BJ (cell line): ENCODE measurements at regions not wholly inside any gene's neighbourhood (a gene's known extent, or its start where the extent isn't known, plus 50 kb on each side); places are given as distances from the start of the nearest gene placed in this dataset.

ENCODE experiments used
- CTCF ChIA-PET: fragments of 350-600 bp; formaldehyde crosslinking; extraction: SDS; loops from one replicate; lab custom pipeline; 2021; ENCODE audit warnings: antibody characterized with exemption, inconsistent platforms; lab: Yijun Ruan, JAX
- POLR2A ChIA-PET: fragments of 300-600 bp; sonication (Branson Sonifier 250); formaldehyde crosslinking; extraction: SDS; loops from one replicate; lab custom pipeline; 2021; ENCODE audit warnings: antibody characterized with exemption; lab: Charles Lee
- DNase-seq: peaks from one replicate; pipeline ENCODE4 v3.0.0-alpha.2; 2011; ENCODE audit warnings: low read depth
- H3K27me3 ChIP-seq: 2 replicates; pipeline ENCODE4 v1.6.0; 2011; ENCODE audit warnings: low read length; ENCODE audit not compliant: control insufficient read depth, insufficient read depth
- H3K36me3 ChIP-seq: 2 replicates; pipeline ENCODE4 v1.5.1; 2011; ENCODE audit warnings: low read length; ENCODE audit not compliant: control insufficient read depth, insufficient read depth
- H3K4me3 ChIP-seq: 2 replicates; pipeline ENCODE4 v1.5.1; 2011; ENCODE audit warnings: low read depth, mild to moderate bottlenecking, control low read depth, low read length
- TF ChIP-seq, protein P1 (sequence below): IDR thresholded peaks from 2 replicates; pipeline ENCODE4 v1.5.1; 2011; ENCODE audit warnings: low read depth, mild to moderate bottlenecking, control low read depth, inconsistent platforms, low read length, moderate library complexity; ENCODE audit not compliant: insufficient read depth

DNA sequence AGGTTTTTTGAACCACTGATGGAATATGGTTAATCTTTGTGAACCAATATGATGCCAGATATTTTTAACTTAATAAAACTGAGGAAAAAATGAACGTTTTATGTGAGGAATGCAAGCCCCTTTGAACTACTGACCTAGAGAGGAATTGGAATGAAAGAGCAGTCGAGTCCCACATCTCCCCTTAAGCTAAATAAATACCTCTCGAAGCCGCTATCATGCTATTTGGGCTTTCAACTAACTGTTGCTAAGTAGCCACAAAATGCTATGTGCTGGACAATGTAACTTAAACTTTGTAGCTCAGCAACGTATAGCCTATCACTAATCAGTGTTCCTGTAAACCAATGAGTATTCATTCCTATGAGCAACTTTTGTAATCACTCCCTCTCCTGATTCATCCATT, 1037.2 kb downstream of the SQOR start:
- TF ChIP-seq, protein P1, sequence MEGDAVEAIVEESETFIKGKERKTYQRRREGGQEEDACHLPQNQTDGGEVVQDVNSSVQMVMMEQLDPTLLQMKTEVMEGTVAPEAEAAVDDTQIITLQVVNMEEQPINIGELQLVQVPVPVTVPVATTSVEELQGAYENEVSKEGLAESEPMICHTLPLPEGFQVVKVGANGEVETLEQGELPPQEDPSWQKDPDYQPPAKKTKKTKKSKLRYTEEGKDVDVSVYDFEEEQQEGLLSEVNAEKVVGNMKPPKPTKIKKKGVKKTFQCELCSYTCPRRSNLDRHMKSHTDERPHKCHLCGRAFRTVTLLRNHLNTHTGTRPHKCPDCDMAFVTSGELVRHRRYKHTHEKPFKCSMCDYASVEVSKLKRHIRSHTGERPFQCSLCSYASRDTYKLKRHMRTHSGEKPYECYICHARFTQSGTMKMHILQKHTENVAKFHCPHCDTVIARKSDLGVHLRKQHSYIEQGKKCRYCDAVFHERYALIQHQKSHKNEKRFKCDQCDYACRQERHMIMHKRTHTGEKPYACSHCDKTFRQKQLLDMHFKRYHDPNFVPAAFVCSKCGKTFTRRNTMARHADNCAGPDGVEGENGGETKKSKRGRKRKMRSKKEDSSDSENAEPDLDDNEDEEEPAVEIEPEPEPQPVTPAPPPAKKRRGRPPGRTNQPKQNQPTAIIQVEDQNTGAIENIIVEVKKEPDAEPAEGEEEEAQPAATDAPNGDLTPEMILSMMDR: no peak
- Histone ChIP-seq H3K36me3 (no peaks in the 10 kb centered on the region), H3K4me3 (no peak overlapping the region), H3K27me3 (no peaks in the 10 kb centered on the region)
- no peak for DNase-seq
- CTCF ChIA-PET: no interaction called here
- POLR2A ChIA-PET: no interaction called here

DNA sequence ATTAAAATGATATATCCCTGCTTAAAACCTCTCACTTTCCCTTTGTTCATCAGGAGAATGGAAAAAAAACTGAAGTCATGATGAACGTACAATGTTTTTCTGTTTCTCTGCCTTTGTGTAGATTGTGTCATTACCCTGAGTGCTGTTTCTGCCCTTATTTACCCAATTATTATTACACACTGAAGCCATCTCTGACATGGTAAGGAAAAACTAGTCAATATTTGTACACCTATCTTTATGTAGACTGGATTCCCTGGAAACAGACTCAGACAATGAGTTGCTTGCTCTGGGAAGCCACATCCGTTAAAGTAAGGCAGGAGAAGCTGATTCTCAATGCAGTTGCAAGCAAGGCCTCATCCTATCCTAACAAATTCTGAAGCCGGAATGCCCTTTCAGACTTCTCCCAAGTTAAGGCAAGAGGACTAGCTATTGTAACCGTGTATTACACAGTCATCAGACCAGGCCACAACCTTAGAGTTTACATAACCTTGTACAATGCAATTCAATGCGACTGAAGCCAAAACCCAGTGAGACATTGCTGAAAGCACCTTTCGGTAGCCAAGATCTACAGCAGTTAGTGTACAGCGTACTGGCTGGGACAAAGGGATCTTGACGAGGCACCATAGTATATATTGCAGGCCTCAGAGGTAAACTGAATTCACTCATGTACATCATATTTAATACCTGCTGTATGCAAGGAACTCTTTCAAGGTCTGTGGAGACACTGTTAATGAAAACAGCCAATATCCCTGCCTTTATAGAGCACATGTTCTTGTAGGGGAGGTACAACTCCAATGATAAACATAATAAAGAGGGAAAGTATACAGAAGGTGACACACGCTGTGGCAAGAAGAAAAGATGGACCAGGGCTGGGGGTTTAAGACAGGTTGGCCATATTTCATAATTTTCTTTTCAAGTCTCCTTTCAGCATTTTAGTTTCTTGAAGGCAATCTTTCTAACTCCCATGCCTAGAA, 1040.8 kb upstream of the SEMA6D start:
- Histone ChIP-seq H3K36me3 (no peaks in the 10 kb centered on the region), H3K27me3 (no peaks in the 10 kb centered on the region), H3K4me3 (no peak overlapping the region)
- TF ChIP-seq, protein P1: no peak
- DNase-seq: no peak
- CTCF ChIA-PET: no interaction called here
- POLR2A ChIA-PET: no interaction called here

DNA sequence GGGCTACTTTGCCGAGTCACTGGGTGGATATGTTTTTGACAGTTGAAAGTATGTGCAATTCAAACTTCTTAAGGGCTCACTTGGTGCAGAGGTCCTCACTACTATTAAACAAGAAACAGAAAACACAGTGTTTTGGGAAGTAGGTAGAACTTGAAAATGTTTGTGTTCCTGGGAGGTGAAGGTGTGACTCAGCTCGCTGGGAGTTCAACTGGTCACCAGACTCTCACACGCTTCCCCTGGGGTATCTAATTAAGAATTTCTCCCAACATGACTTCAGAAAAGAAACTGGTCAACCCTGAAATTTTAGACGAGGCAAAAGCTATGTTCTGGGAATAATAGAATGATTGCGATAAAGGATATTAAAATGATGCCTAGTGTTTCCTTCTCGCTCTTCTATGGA, 1039.8 kb upstream of the SEMA6D start:
- DNase-seq: no peak
- POLR2A ChIA-PET: no interaction called here
- CTCF ChIA-PET: no interaction called here
- Histone ChIP-seq H3K36me3 (no peaks in the 10 kb centered on the region), H3K4me3 (no peak overlapping the region), H3K27me3 (no peaks in the 10 kb centered on the region)
- TF ChIP-seq, protein P1: no peak

DNA sequence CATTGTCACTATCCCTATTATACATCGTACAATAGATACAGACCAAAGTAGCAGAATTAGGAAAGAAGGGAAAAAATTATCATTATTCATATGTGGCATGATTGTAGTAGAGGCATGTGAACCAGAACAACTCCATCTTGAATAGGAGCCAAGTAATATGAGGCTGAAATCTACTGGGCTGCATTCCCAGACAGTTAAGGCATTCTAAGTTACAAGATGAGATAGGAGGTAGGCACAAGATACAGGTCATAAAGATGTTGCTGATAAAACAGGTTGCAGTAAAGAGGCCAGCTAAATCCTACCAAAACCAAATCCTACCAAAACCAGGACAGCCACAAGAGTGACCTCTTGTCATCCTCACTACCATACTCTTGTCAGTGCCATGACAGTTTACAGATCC, 1035.4 kb upstream of the SEMA6D start:
- H3K4me3 ChIP-seq: no peak overlapping the region
- CTCF ChIA-PET: no interaction called here
- H3K36me3 ChIP-seq: no peaks in the 10 kb centered on the region
- POLR2A ChIA-PET: no interaction called here
- TF ChIP-seq, protein P1: no peak
- DNase-seq: no peak
- no peaks in the 10 kb centered on the region for H3K27me3 ChIP-seq

DNA sequence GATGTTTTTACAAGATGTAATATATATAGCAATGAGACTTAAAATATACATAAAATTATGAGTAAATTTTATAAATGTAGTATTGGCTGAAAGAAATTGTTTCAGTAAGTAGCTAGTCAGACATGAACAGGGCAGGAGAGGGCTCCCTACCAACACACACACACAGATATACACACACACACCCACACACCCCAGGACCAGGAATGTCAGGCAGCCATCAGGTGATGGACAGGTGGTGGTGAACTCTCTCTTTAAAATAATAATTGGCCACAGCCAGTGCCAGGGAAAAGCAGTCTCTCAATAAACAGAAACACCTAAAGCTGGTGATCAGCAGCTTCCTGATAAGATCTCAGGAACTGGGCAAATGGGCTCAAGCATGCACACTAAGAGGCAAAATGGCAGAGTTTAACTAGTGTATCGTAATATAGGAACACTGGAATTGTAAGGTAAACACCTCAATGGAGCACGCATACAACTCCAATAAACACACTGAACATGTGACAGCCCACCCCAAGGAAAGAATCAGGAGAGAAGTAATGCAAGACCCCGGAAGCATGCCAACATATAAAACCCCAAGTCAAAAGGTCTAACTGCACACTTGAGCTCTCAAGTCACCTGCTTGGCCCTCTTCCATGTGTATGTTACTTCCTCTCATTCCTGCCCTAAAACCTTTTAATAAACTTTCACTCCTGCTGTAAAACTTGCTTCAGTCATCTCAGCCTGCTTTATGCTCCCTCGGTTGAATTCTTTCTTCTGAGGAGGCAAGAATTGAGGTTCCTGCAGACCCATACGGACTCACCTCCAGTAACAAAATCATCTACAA, 1034.1 kb upstream of the SEMA6D start:
- H3K27me3 ChIP-seq: no peaks in the 10 kb centered on the region
- H3K4me3 ChIP-seq: no peak overlapping the region
- TF ChIP-seq, protein P1: no peak
- no peak for DNase-seq
- no peaks in the 10 kb centered on the region for H3K36me3 ChIP-seq
- ChIA-PET CTCF (no interaction called here), POLR2A (no interaction called here)
